Esophagus squamous epithelium (tissue), 5 donors: ENCODE measurements at regions not wholly inside any gene's neighbourhood (a gene's known extent, or its start where the extent isn't known, plus 50 kb on each side); places are given as distances from the start of the nearest gene placed in this dataset.

ENCODE experiments used
- DNase-seq: peaks from one replicate; lab custom pipeline; 2025; lab: John Stamatoyannopoulos, UW
- H3K27ac ChIP-seq, 4 donors: fragments of 200-600 bp; sonication (generic); one replicate each; pipeline ENCODE4 v1.5.1; 2016 to 2019; ENCODE audit warnings: mild to moderate bottlenecking in 1 of 4
- H3K27me3 ChIP-seq, 4 donors: fragments of 200-600 bp; sonication (generic); 1 replicate in 3 of 4; 2 replicates in 1 of 4; pipeline versions ENCODE4 v1.5.1 to v1.6.0; 2017 to 2021; ENCODE audit warnings: antibody characterized with exemption in 1 of 4
- H3K36me3 ChIP-seq, 3 donors: fragments of 200-600 bp; sonication (generic); one replicate each; pipeline ENCODE4 v1.5.1; 2016 to 2019
- H3K4me1 ChIP-seq, 3 donors: fragments of 200-600 bp; sonication (generic); one replicate each; pipeline ENCODE4 v1.5.1; 2017 to 2019
- H3K4me3 ChIP-seq, 4 donors: fragments of 200-600 bp; sonication (generic); 1 replicate in 3 of 4; 2 replicates in 1 of 4; pipeline ENCODE4 v1.5.1; 2016 to 2019; ENCODE audit warnings: mild to moderate bottlenecking in 2 of 4, moderate library complexity in 1 of 4
- H3K9me3 ChIP-seq, 3 donors: fragments of 200-600 bp; sonication (generic); one replicate each; pipeline ENCODE4 v1.5.1; 2016 to 2019
- CTCF ChIP-seq, 6 experiments: fragments of 450-650 bp in 4 of 6; fragments of 200-600 bp in 2 of 6; sonication (generic) in 2 of 6; IDR thresholded peaks; one replicate each; pipeline ENCODE4 v1.5.1; 2016 to 2019; ENCODE audit warnings: antibody characterized with exemption in 6 of 6, mild to moderate bottlenecking in 4 of 6, moderate library complexity in 4 of 6
- POLR2A ChIP-seq, 4 donors: fragments of 450-650 bp; IDR thresholded peaks; one replicate each; pipeline ENCODE4 v1.6.1; 2017; ENCODE audit warnings: antibody characterized with exemption in 4 of 4, mild to moderate bottlenecking in 4 of 4, moderate library complexity in 3 of 4
- WGBS, 2 donors: methylation state at CpG; one replicate each; pipeline ENCODE4 v1.1.5; 2018; 5-methylcytosine and 5-hydroxymethylcytosine counted together
- intact Hi-C: fragments of 100-400 bp; cut with DNase I; formaldehyde crosslinking; loops from one replicate; pipeline ENCODE4 v1.15.0; 2022
- donor health status: DM: yes; HTN: yes; CAD: no.

GRCh38 chr4:120517966-120518365, 404.6 kb downstream of the PRDM5 start:
- H3K27me3 ChIP-seq: no peaks in the 10 kb centered on the region
- H3K36me3 ChIP-seq: no peaks in the 10 kb centered on the region
- DNase-seq: no peak
- no peaks in the 10 kb centered on the region for H3K4me1 ChIP-seq
- H3K4me3 ChIP-seq: peak overlapping the region in 1 of 4 donors; percentile 35
- H3K27ac ChIP-seq: no peak overlapping the region
- no peak for TF ChIP-seq CTCF (IDR thresholded peaks at IDR 0.05)
- no peak for TF ChIP-seq POLR2A (IDR thresholded peaks at IDR 0.05)
- 54% methylated on average over 3 of the region's 3 CpGs for WGBS, 2 donors
- no peaks in the 10 kb centered on the region for H3K9me3 ChIP-seq
- intact Hi-C loops: no loop called here

GRCh38 chr4:120509719-120510118, 412.8 kb downstream of the PRDM5 start:
- H3K27me3 ChIP-seq: no peaks in the 10 kb centered on the region
- DNase-seq: no peak
- intact Hi-C loops: no loop called here
- H3K4me3 ChIP-seq: no peak overlapping the region
- no peaks in the 10 kb centered on the region for H3K36me3 ChIP-seq
- TF ChIP-seq CTCF (IDR thresholded peaks at IDR 0.05) (no peak), POLR2A (IDR thresholded peaks at IDR 0.05) (no peak)
- no peaks in the 10 kb centered on the region for H3K9me3 ChIP-seq
- no peak overlapping the region for H3K27ac ChIP-seq
- WGBS, 2 donors: no CpG with 5 or more reads among the region's 1 CpG
- no peaks in the 10 kb centered on the region for H3K4me1 ChIP-seq

- WGBS, 2 donors: 7% methylated on average over 3 of the region's 4 CpGs; no CpG with 5 or more reads in 1 of the 2 donors
- H3K9me3 ChIP-seq: no peaks in the 10 kb centered on the region
- H3K4me3 ChIP-seq: no peak overlapping the region
- H3K27me3 ChIP-seq: no peaks in the 10 kb centered on the region
- TF ChIP-seq POLR2A (IDR thresholded peaks at IDR 0.05) (no peak), CTCF (IDR thresholded peaks at IDR 0.05) (no peak)
- H3K36me3 ChIP-seq: no peaks in the 10 kb centered on the region
- no peak for DNase-seq
- no peak overlapping the region for H3K27ac ChIP-seq
- H3K4me1 ChIP-seq: no peaks in the 10 kb centered on the region
- intact Hi-C loops: no loop called here
Observed at GRCh38 chr4:120509222-120509621, 413.3 kb downstream of the PRDM5 start.

- no peak overlapping the region for H3K4me3 ChIP-seq
- no peaks in the 10 kb centered on the region for H3K36me3 ChIP-seq
- DNase-seq: no peak
- intact Hi-C loops: no loop called here
- no peaks in the 10 kb centered on the region for H3K9me3 ChIP-seq
- WGBS, 2 donors: 87 to 100% methylated on average over 1 of the region's 1 CpG
- TF ChIP-seq POLR2A (IDR thresholded peaks at IDR 0.05) (no peak), CTCF (IDR thresholded peaks at IDR 0.05) (no peak)
- H3K4me1 ChIP-seq: no peaks in the 10 kb centered on the region
- H3K27me3 ChIP-seq: no peaks in the 10 kb centered on the region
- no peak overlapping the region for H3K27ac ChIP-seq
Observed at GRCh38 chr4:120508036-120508435, 414.5 kb downstream of the PRDM5 start.

GRCh38 chr4:120506536-120506935, 416.0 kb downstream of the PRDM5 start:
- DNase-seq: no peak
- Histone ChIP-seq H3K27me3 (no peaks in the 10 kb centered on the region), H3K4me3 (no peak overlapping the region), H3K36me3 (no peaks in the 10 kb centered on the region), H3K9me3 (no peaks in the 10 kb centered on the region), H3K27ac (no peak overlapping the region), H3K4me1 (no peaks in the 10 kb centered on the region)
- intact Hi-C loops: no loop called here
- TF ChIP-seq CTCF (IDR thresholded peaks at IDR 0.05): no peak
- TF ChIP-seq POLR2A (IDR thresholded peaks at IDR 0.05): no peak
- 73 to 100% methylated on average over 1 of the region's 1 CpG for WGBS, 2 donors
